ENCODE measurements at regions not wholly inside any gene's neighbourhood (a gene's known extent, or its start where the extent isn't known, plus 50 kb on each side); places are given as distances from the start of the nearest gene placed in this dataset.

GRCh38 chr2:200188876-200189275 lies 117.6 kb upstream of the SPATS2L start:
- TF ChIP-seq CTCF (IDR thresholded peaks at IDR 0.05; ENCODE audit: low read length) (no peak), EZH2phosphoT487 (IDR thresholded peaks at IDR 0.05; ENCODE audit: low read length) (no peak), EZH2 (optimal IDR thresholded peaks at IDR 0.05; ENCODE audit: low read depth, low read length) (no peak)
